Osteocyte (in vitro differentiated cells): ENCODE measurements at regions not wholly inside any gene's neighbourhood (a gene's known extent, or its start where the extent isn't known, plus 50 kb on each side); places are given as distances from the start of the nearest gene placed in this dataset.

Source experiments
- DNase-seq: peaks from one replicate; pipeline ENCODE4 v3.0.0; 2021; ENCODE audit warnings: mixed read lengths; ENCODE audit not compliant: unreplicated experiment; ENCODE audit errors: extremely low spot score
- H3K27ac Mint-ChIP-seq: one replicate; pipeline ENCODE4 v1.8.0; 2021; ENCODE audit warnings: mild to moderate bottlenecking, mixed read lengths; ENCODE audit not compliant: unreplicated experiment
- H3K27me3 Mint-ChIP-seq: one replicate; pipeline ENCODE4 v1.8.0; 2021; ENCODE audit warnings: mixed read lengths; ENCODE audit not compliant: unreplicated experiment
- H3K36me3 Mint-ChIP-seq: one replicate; pipeline ENCODE4 v1.8.0; 2021; ENCODE audit warnings: mixed read lengths; ENCODE audit not compliant: unreplicated experiment
- H3K4me1 Mint-ChIP-seq: one replicate; pipeline ENCODE4 v1.8.0; 2021; ENCODE audit warnings: mixed read lengths; ENCODE audit not compliant: unreplicated experiment
- H3K4me3 Mint-ChIP-seq: one replicate; pipeline ENCODE4 v1.8.0; 2021; ENCODE audit warnings: mild to moderate bottlenecking, moderate library complexity, mixed read lengths; ENCODE audit not compliant: unreplicated experiment
- H3K9me3 Mint-ChIP-seq: one replicate; pipeline ENCODE4 v1.8.0; 2021; ENCODE audit warnings: mixed read lengths; ENCODE audit not compliant: unreplicated experiment
- TF ChIP-seq, protein P1 (sequence below): fragments of 200-600 bp; sonication (generic); IDR thresholded peaks from 2 replicates; pipeline ENCODE4 v1.5.0; 2021; ENCODE audit warnings: antibody characterized with exemption, mild to moderate bottlenecking, moderate library complexity

DNA sequence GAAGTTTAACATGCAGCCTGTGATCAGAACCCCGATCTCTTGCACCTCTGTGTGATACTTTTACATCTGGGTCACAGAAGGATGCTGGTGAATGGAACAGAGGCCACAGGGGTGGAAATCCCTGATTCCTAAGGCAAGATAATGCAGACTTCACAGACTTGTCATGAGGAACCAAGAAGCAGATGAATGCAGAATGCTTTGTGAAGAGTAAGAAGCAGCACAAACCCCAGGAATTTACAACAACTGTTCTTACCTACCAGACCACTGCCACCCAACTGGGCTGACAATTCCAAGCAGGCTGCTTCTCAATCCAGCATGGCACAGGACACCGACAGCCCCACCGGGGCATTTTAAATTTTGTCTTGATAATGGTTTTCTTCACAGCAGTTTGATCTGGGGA is 113.2 kb upstream of the CD93 start:
- TF ChIP-seq, protein P1, sequence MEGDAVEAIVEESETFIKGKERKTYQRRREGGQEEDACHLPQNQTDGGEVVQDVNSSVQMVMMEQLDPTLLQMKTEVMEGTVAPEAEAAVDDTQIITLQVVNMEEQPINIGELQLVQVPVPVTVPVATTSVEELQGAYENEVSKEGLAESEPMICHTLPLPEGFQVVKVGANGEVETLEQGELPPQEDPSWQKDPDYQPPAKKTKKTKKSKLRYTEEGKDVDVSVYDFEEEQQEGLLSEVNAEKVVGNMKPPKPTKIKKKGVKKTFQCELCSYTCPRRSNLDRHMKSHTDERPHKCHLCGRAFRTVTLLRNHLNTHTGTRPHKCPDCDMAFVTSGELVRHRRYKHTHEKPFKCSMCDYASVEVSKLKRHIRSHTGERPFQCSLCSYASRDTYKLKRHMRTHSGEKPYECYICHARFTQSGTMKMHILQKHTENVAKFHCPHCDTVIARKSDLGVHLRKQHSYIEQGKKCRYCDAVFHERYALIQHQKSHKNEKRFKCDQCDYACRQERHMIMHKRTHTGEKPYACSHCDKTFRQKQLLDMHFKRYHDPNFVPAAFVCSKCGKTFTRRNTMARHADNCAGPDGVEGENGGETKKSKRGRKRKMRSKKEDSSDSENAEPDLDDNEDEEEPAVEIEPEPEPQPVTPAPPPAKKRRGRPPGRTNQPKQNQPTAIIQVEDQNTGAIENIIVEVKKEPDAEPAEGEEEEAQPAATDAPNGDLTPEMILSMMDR, result no peak
- Mint-ChIP-seq H3K4me1 (no peaks in the 10 kb centered on the region), H3K36me3 (no peaks in the 10 kb centered on the region), H3K27me3 (peaks cover 51% of the 10 kb centered on the region), H3K9me3 (no peaks in the 10 kb centered on the region), H3K4me3 (no peak overlapping the region), H3K27ac (no peak overlapping the region)
- no peak for DNase-seq

DNA sequence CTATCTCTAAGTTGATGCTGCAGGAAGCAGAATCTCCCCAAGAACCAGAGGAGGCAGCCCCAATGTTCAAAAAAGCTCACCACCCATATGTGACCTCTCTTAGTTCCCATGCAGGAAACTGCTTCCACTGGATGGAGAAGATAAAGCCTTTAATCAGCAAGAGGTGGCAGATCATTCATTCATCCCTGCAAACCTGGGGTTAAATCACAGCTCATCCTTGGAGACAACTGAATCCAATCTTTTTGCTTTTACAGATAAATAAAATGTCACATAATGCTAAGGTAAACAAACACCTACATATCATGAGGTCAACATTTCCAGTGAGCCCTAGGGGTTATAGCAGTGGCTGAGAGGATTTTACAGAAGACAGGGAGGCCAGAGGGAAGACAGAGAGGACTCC is 112.7 kb upstream of the CD93 start:
- Mint-ChIP-seq H3K27ac (no peak overlapping the region), H3K4me1 (no peaks in the 10 kb centered on the region), H3K27me3 (peaks cover 48% of the 10 kb centered on the region), H3K4me3 (no peak overlapping the region), H3K36me3 (no peaks in the 10 kb centered on the region), H3K9me3 (no peaks in the 10 kb centered on the region)
- TF ChIP-seq, protein P1, result no peak
- DNase-seq, result no peak

DNA sequence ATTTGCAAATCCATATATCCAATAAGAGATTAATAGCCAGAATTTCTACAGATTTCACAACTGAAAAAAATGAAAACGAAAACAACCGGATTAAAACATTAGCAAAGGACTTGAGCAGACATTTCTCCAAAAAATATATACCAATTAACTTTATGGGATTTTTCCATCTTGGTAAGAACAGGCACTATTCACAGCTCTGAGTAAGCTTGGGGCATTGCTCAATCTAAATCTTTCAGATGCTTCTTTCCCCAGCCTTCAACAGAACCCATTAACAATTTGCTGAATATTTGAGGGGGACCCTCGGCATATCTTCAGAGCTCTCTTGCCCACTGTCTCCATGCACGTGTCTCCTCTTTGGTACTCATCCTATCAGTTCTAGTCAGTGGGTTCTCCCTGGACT is 111.7 kb upstream of the CD93 start:
- TF ChIP-seq, protein P1, result no peak
- H3K27ac Mint-ChIP-seq, result no peak overlapping the region
- H3K36me3 Mint-ChIP-seq, result no peaks in the 10 kb centered on the region
- H3K9me3 Mint-ChIP-seq, result no peaks in the 10 kb centered on the region
- H3K4me3 Mint-ChIP-seq, result no peak overlapping the region
- no peak for DNase-seq
- no peaks in the 10 kb centered on the region for H3K4me1 Mint-ChIP-seq
- peaks cover 49% of the 10 kb centered on the region for H3K27me3 Mint-ChIP-seq

DNA sequence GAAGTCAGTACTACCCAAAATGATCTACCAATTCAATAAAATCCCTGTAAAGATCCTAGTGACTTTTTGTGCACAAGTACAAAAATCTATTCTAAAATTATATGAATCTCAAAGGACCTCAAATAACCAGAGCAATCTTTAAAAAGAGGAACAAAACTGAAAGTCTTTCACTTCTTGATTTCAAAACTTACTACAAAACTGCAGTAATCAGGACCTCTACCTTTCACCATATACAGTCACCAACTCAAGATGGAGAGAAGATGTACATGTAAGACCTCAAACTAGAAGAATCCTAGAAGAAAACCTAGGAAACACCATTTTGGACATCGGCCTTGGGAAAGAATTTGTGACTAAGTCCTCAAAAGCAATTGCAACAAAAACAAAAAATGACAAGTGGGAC is 109.5 kb upstream of the CD93 start:
- Mint-ChIP-seq H3K27me3 (peaks cover 44% of the 10 kb centered on the region), H3K4me1 (no peaks in the 10 kb centered on the region), H3K27ac (no peak overlapping the region), H3K36me3 (no peaks in the 10 kb centered on the region), H3K4me3 (no peak overlapping the region), H3K9me3 (no peaks in the 10 kb centered on the region)
- no peak for DNase-seq
- TF ChIP-seq, protein P1, result no peak

DNA sequence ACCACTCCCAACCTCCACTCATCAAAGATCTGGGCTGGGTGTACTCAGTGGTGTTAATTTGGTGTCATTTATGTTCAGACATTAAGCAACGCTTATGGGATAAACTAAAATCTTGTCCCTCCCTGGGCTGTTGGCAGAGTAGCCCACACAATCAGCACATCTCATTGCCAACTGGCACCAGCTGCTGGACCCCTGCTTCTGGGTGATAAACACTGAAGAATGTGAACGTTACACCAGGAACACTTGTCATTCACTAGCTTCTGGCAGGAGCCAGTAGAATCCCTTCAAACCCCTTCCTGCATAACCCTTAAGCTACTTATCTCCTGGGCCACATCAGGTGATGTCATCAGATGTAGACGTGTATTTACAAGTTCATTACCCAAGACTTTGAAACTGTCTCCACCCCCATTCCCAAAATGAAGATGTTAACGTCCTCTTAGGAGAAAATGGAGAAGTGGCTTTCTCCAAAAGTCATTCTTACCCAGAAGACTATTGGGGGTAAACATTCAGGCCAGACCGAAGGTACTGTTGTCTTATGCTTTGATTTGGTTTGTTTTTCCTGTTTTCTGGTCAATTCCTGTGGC is 107.8 kb upstream of the CD93 start:
- H3K4me3 Mint-ChIP-seq, result no peak overlapping the region

More for the DNA sequence above, 107.8 kb upstream of the CD93 start:
- Mint-ChIP-seq H3K4me1 (no peaks in the 10 kb centered on the region), H3K36me3 (no peaks in the 10 kb centered on the region), H3K27ac (no peak overlapping the region), H3K27me3 (peaks cover 40% of the 10 kb centered on the region), H3K9me3 (no peaks in the 10 kb centered on the region)
- TF ChIP-seq, protein P1, result no peak
- DNase-seq, result no peak
